ENCODE measurements at regions not wholly inside any gene's neighbourhood (a gene's known extent, or its start where the extent isn't known, plus 50 kb on each side); places are given as distances from the start of the nearest gene placed in this dataset.

- no peak overlapping the region for H3K9ac ChIP-seq (ENCODE audit: control insufficient read depth, extremely low read depth, insufficient read depth, low read length)
- H3K4me2 ChIP-seq (ENCODE audit: control insufficient read depth, extremely low read depth, insufficient read depth, low read depth, low read length), result no peak overlapping the region
- no peak for FAIRE-seq
- H3K79me2 ChIP-seq (ENCODE audit: control insufficient read depth, insufficient read depth, low read length), result no peaks in the 10 kb centered on the region
- H3K27me3 ChIP-seq (ENCODE audit: control insufficient read depth, extremely low read depth, insufficient read depth, low read length), result no peaks in the 10 kb centered on the region
- no peaks in the 10 kb centered on the region for H3K36me3 ChIP-seq (ENCODE audit: control insufficient read depth in 2 of 2, extremely low read depth in 1 of 2, insufficient read depth in 2 of 2, low read length in 2 of 2)
- no peak overlapping the region for H3K4me3 ChIP-seq (ENCODE audit: control insufficient read depth in 2 of 3, extremely low read depth in 1 of 3, insufficient read depth in 2 of 3, low read depth in 1 of 3, low read length in 3 of 3)
- H3K4me1 ChIP-seq (ENCODE audit: control insufficient read depth, extremely low read depth, insufficient read depth, low read length), result no peaks in the 10 kb centered on the region
- no peak for DNase-seq (ENCODE audit: low read depth, low spot score)
- no peak overlapping the region for H2AFZ ChIP-seq (ENCODE audit: control insufficient read depth, low read length)
- H3K9me1 ChIP-seq (ENCODE audit: control insufficient read depth, extremely low read depth, insufficient read depth, low read length), result no peaks in the 10 kb centered on the region
- TF ChIP-seq, protein P1, sequence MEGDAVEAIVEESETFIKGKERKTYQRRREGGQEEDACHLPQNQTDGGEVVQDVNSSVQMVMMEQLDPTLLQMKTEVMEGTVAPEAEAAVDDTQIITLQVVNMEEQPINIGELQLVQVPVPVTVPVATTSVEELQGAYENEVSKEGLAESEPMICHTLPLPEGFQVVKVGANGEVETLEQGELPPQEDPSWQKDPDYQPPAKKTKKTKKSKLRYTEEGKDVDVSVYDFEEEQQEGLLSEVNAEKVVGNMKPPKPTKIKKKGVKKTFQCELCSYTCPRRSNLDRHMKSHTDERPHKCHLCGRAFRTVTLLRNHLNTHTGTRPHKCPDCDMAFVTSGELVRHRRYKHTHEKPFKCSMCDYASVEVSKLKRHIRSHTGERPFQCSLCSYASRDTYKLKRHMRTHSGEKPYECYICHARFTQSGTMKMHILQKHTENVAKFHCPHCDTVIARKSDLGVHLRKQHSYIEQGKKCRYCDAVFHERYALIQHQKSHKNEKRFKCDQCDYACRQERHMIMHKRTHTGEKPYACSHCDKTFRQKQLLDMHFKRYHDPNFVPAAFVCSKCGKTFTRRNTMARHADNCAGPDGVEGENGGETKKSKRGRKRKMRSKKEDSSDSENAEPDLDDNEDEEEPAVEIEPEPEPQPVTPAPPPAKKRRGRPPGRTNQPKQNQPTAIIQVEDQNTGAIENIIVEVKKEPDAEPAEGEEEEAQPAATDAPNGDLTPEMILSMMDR (optimal IDR thresholded peaks at IDR 0.05 in 1 of 3, IDR thresholded peaks at IDR 0.05 in 1 of 3, conservative IDR thresholded peaks at IDR 0.05 in 1 of 3; ENCODE audit: extremely low read depth in 1 of 3, insufficient read depth in 2 of 3, low read length in 3 of 3), result no peak
- dilution Hi-C loops (cut with MboI; ENCODE audit: extremely low pct_ligation_motif_present, low sequenced_read_pairs), result no loop called here
- no peaks in the 10 kb centered on the region for H3K9me3 ChIP-seq (ENCODE audit: control insufficient read depth, low read depth, low read length)
- H4K20me1 ChIP-seq (ENCODE audit: control insufficient read depth, extremely low read depth, insufficient read depth, low read length), result no peaks in the 10 kb centered on the region
- no peak overlapping the region for H3K27ac ChIP-seq (ENCODE audit: control insufficient read depth, insufficient read depth, low read length)
Observed at GRCh38 chr3:168183774-168184173, 88.0 kb upstream of the GOLIM4 start.

DNA sequence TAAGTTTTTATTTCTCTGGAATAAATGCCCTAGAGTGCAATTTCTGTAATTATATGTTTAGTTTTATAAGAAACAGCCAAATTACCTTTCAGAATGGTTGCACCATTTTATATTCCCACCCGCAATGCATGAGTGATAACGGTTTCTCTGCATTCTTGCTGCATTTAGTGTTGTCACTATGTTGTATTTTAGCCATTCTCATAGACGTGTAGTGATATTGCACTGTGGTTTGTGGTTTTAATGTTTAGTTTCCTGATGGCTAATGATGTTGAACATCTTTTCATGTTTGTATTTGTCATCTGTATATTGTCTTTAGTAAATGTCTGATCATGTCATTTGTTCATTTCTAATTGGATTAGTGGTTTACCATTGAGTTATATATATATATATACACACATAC is 73.0 kb upstream of the GOLIM4 start:
- no peak overlapping the region for H3K9ac ChIP-seq (ENCODE audit: control insufficient read depth, extremely low read depth, insufficient read depth, low read length)
- H3K4me2 ChIP-seq (ENCODE audit: control insufficient read depth, extremely low read depth, insufficient read depth, low read depth, low read length), result no peak overlapping the region
- no peak overlapping the region for H3K27ac ChIP-seq (ENCODE audit: control insufficient read depth, insufficient read depth, low read length)
- FAIRE-seq, result no peak
- H3K4me1 ChIP-seq (ENCODE audit: control insufficient read depth, extremely low read depth, insufficient read depth, low read length), result peaks cover 7% of the 10 kb centered on the region
- no peak overlapping the region for H2AFZ ChIP-seq (ENCODE audit: control insufficient read depth, low read length)
- TF ChIP-seq EZH2 (IDR thresholded peaks at IDR 0.05; ENCODE audit: low read length), result no peak
- TF ChIP-seq, protein P1 (optimal IDR thresholded peaks at IDR 0.05 in 1 of 3, IDR thresholded peaks at IDR 0.05 in 1 of 3, conservative IDR thresholded peaks at IDR 0.05 in 1 of 3; ENCODE audit: extremely low read depth in 1 of 3, insufficient read depth in 2 of 3, low read length in 3 of 3), result no peak
- no peak overlapping the region for H3K4me3 ChIP-seq (ENCODE audit: control insufficient read depth in 2 of 3, extremely low read depth in 1 of 3, insufficient read depth in 2 of 3, low read depth in 1 of 3, low read length in 3 of 3)
- H3K79me2 ChIP-seq (ENCODE audit: control insufficient read depth, insufficient read depth, low read length), result no peaks in the 10 kb centered on the region
- no peaks in the 10 kb centered on the region for H3K36me3 ChIP-seq (ENCODE audit: control insufficient read depth in 2 of 2, extremely low read depth in 1 of 2, insufficient read depth in 2 of 2, low read length in 2 of 2)
- no peaks in the 10 kb centered on the region for H3K27me3 ChIP-seq (ENCODE audit: control insufficient read depth, extremely low read depth, insufficient read depth, low read length)
- H3K9me3 ChIP-seq (ENCODE audit: control insufficient read depth, low read depth, low read length), result no peaks in the 10 kb centered on the region
- H3K9me1 ChIP-seq (ENCODE audit: control insufficient read depth, extremely low read depth, insufficient read depth, low read length), result no peaks in the 10 kb centered on the region
- dilution Hi-C loops (cut with MboI; ENCODE audit: extremely low pct_ligation_motif_present, low sequenced_read_pairs), result no loop called here
- H4K20me1 ChIP-seq (ENCODE audit: control insufficient read depth, extremely low read depth, insufficient read depth, low read length), result no peaks in the 10 kb centered on the region
- DNase-seq (ENCODE audit: low read depth, low spot score), result no peak

All from keratinocyte (primary cell).